ENCODE measurements at regions not wholly inside any gene's neighbourhood (a gene's known extent, or its start where the extent isn't known, plus 50 kb on each side); places are given as distances from the start of the nearest gene placed in this dataset.
"Not testable (repeated sequence)": the region's sequence is repeated elsewhere in the genome, so short reads cannot be mapped to it uniquely, and the experiment has no call there.

- in situ Hi-C loops (cut with MboI; ENCODE audit: low sequenced_read_pairs, unreplicated experiment); DNase-seq (ENCODE audit: low spot score): not testable (repeated sequence)
Measured at GRCh38 chr16:21487956-21488355, 111.4 kb upstream of the METTL9 start.

DNA sequence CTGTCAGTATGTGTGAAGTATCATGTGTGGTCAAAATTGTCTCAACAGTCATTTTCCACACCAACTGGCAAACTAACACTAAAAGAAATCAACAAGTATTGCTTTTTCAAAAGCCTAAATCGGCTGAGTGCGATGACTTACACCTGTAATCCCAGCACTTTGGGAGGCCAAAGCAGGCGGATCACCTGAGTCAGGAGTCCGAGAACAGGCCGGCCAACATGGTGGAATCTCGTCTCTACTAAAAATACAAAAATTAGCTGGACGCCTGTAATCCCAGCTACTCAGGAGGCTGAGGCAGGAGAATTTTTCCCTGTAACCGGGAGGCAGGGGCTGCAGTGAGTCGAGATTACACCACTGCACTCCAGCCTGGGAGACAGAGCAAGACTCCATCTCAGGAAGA lies 100.3 kb upstream of the METTL9 start:
- DNase-seq (ENCODE audit: low spot score); in situ Hi-C loops (cut with MboI; ENCODE audit: low sequenced_read_pairs, unreplicated experiment): not testable (repeated sequence)

GRCh38 chr16:21501223-21501868 lies 98.0 kb upstream of the METTL9 start:
- DNase-seq (ENCODE audit: low spot score); in situ Hi-C loops (cut with MboI; ENCODE audit: low sequenced_read_pairs, unreplicated experiment): not testable (repeated sequence)

DNA sequence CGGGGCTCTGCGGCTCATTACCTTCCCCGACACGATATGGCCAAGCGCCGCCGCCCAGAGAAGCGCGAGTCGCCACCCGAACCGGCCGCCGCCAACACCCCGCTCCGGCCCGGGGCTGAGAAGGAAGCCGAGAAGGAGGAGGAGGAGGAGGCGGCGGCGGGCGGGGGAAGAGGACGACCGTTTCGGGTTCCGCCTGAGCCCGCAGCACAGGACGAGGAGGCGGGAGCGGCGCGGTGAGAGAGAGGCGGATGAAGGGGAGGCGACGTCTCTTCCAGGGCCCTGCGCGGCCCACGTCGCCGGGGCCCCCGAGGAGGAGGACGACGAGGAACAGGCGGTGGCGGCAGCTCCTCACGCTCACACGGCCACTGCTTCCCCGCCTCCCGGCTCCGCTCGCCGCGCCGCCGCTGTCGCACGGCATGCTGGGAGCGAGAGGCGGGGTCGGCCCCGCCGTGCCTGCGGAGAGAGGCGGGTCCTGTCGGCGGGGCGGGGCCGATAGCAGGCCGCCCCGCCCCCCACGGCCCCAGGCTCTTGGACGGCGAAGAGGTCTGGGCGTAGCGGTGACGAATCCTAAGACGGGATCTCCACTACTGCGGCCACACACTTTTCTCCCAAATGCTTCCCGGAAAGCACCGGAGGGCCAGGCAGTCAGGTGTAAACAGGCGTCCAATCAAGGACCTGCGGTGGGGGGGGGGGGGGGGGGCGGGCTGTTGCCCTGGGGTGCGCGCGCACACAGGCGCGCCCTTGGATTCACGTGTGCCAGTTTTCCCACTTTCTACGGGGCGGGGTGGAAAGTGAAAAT lies 97.3 kb upstream of the METTL9 start:
- peak; percentile 90 for DNase-seq (ENCODE audit: low spot score)
- in situ Hi-C loops (cut with MboI; ENCODE audit: low sequenced_read_pairs, unreplicated experiment): no loop called here

GRCh38 chr16:21503574-21503920 lies 95.8 kb upstream of the METTL9 start:
- DNase-seq (ENCODE audit: low spot score); in situ Hi-C loops (cut with MboI; ENCODE audit: low sequenced_read_pairs, unreplicated experiment): not testable (repeated sequence)

More for the DNA sequence above, 97.3 kb upstream of the METTL9 start:
- peak; percentile 6 for TF ChIP-seq CTCF (IDR thresholded peaks at IDR 0.05; ENCODE audit: borderline replicate concordance, control extremely low read depth, extremely low read depth, insufficient read depth, missing control alignments)

DNA sequence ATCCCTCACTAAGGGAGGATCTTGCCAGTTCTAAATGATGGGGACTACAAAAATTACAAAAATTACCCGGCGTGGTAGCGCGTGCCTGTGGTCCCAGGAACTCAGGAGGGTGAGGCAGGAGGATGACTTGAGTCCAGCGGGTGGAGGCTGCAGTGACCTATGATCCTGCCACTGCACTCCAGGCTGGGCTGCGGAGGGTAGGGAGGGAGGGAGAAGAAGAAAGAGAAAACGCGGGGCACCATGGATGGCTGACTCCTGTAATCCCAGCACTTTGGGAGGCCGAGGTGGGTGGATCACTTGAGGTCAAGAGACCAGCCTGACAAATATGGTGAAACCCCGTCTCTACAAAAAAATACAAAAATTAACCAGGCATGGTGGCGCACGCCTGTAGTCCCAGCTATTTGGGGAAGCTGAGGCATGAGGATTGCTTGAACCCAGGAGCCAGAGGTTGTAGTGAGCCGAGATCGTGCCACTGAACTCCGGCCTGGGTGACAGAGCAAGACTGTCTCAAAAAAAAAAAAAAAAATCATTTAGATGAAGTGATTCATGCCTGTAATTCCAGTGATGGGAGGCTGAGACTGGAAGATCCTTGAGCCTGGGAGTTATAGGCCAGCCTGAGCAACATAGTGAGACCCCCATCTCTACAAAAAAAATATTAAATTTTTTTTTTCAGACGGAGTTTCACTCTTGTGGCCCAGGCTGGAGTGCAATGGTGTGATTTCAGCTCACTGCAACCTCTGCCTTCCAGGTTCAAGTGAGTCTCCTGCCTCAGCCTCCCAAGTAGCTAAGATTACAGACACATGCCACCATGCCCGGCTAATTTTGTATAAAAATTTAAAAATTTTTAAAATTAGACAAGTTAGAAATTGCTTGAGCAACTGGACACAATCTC lies 95.2 kb upstream of the METTL9 start:
- DNase-seq (ENCODE audit: low spot score); in situ Hi-C loops (cut with MboI; ENCODE audit: low sequenced_read_pairs, unreplicated experiment): not testable (repeated sequence)

DNA sequence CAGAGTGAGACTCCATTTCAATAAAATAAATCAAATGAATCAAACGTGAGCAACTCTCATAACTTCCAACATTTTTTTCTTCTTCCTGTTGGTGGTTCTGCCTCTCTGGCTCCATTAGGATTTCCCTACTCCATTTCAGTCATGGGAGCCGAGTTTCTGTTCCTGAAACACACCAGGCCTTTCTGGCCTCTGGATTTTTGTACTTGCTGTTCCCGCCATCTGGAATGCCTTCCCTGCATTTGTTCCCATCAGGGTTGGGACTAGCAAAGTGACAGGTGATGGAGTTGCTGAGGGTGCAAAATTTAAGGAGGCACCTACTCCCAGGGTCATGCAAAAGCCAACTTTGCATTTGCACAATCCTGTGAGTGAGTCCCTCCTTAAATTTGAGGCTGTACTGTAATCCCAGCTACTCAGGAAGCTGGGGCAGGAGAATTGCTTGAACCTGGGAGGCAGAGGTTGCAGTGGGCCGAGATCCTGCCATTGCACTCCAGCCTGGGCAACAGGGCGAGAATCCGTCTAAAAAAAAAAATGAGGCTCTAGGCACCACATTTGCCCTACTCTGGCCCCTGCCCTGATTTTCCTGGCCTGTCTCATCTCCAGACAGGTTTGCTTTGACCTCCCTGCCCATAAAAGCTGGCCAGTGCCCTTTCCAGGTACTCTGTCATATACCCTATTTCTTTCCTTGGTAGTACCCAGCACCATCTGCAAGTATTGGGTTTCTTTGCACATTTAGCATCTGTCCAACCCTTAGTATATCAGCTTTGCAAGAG lies 93.4 kb upstream of the METTL9 start:
- in situ Hi-C loops (cut with MboI; ENCODE audit: low sequenced_read_pairs, unreplicated experiment); DNase-seq (ENCODE audit: low spot score): not testable (repeated sequence)

DNA sequence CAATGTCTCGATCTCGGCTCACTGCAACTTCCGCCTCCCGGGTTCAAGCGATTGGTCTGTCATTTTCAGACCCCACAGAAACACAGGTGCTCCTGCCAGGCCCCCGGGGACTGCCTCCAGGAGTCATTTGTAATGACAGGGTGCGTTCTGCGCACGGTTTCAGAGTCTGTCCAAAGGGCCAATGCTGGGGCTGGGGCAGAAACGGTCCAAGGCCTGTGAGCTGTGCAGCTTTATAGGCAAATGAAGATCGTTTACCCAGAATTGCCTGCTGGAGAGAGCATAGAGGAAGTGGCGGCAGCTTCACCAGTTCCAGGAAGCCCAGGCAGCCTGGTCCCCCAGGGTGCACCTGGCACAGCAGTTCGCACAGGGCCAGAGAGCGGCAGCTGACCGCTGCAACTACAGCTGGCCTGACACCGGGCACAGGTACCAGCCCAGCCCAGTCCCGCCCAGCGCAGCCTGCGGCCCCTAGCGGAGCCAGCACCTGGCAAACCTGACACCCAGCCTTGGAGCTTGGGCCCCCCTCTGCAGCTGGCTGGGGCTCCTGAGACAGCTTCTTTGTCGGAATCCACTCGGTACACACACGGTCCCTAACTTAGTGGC lies 92.4 kb upstream of the METTL9 start:
- DNase-seq (ENCODE audit: low spot score): peak; percentile 55
- peak; percentile 4 for TF ChIP-seq CTCF (IDR thresholded peaks at IDR 0.05; ENCODE audit: borderline replicate concordance, control extremely low read depth, extremely low read depth, insufficient read depth, missing control alignments)
- in situ Hi-C loops (cut with MboI; ENCODE audit: low sequenced_read_pairs, unreplicated experiment): not testable (repeated sequence)

GRCh38 chr16:21507631-21508305 lies 91.6 kb upstream of the METTL9 start:
- in situ Hi-C loops (cut with MboI; ENCODE audit: low sequenced_read_pairs, unreplicated experiment); DNase-seq (ENCODE audit: low spot score): not testable (repeated sequence)

DNA sequence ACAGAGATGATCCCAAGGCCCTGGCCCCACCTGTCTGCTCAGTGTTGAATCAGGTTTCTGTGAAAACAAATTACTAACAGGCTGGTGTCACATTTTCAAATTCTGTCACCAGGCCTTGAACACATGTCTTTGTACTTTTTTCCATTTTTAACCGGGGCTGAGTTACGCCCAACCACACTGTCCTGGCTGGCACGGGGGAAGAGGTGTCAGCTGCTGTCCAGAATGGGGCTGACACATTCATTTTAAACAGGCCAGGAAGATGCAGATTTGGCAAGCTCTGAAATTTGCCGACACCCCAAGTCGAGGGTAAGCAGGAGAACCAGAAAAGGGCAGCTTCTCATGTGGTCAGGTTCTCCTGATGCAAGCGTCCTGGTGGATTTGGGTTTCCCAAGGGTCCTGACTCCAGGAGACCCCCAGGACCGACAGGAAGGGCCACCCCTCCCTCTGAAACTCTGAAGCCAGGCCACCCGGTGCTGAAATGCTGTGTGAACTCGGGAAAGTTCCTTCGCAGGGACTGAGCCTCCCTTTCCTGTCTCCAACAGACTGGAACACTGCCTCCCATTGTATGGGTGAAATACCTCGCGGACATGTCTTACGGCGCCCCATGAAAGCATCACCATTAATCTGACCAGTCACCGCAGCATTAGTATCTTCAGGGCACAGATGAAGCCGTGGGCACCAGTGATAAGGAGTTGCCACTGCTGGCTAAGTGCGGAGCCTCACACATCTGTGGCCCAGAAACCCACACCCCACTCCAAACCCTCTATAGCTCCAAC lies 90.5 kb upstream of the METTL9 start:
- DNase-seq (ENCODE audit: low spot score); in situ Hi-C loops (cut with MboI; ENCODE audit: low sequenced_read_pairs, unreplicated experiment): not testable (repeated sequence)

DNA sequence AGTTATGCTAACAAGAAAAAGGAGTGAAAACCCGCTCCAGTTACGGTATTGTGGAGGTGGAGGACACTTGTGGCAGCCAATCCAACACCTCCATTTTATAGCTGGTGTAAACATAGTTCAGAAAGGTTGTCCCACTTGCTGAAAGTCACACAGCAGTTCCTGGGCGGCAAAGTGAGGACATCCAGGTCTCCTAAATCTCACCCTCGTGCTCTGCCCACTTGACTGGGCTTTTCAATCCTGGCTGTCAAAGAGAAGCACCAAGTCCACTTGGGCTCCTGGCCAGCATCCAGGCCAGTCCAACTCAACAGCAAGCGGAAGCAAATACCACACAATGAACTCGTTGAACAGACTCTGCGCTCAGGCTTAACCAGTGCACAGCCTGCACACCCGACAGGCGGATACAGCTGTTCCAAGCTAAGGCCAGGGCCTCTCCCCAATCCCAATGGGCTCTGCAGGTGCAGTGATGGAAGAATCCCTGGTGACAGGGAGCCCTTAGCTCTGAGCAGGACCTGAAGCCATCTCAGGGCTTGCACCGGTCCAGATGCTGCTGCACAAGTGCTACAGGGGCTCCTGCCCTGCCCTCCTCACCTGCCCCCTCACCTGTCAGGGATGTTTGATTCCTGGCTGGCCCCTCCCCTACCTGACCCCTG lies 89.8 kb upstream of the METTL9 start:
- in situ Hi-C loops (cut with MboI; ENCODE audit: low sequenced_read_pairs, unreplicated experiment): not testable (repeated sequence)

GRCh38 chr16:21510869-21511255 lies 88.5 kb upstream of the METTL9 start:
- DNase-seq (ENCODE audit: low spot score); in situ Hi-C loops (cut with MboI; ENCODE audit: low sequenced_read_pairs, unreplicated experiment): not testable (repeated sequence)

More for the DNA sequence above, 89.8 kb upstream of the METTL9 start:
- DNase-seq (ENCODE audit: low spot score): not testable (repeated sequence)

Measured in GM13976 (cell line).